ENCODE measurements at regions not wholly inside any gene's neighbourhood (a gene's known extent, or its start where the extent isn't known, plus 50 kb on each side); places are given as distances from the start of the nearest gene placed in this dataset.

- no peaks in the 10 kb centered on the region for H3K9me3 ChIP-seq
- no peak for FAIRE-seq
- ChIA-PET CTCF (interaction anchor here (0.9 to 1.2 kb wide), 3 partner anchors 10 to 62 kb away, joined by 3 to 4 read pairs (median 3); no protein-coding TSS in a partner anchor), POLR2A (no interaction called here)
- ATAC-seq, result no peak
- WGBS (ENCODE audit: missing lambda C conversion rate), result 76% methylated on average over 2 of the region's 2 CpGs
- no peak for DNase-seq (ENCODE audit: low read depth in 1 of 2, low spot score in 1 of 2)
- no peak overlapping the region for H3K4me3 ChIP-seq
- H3K4me2 ChIP-seq, result no peak overlapping the region
- no peaks in the 10 kb centered on the region for H3K4me1 ChIP-seq
- no peak overlapping the region for H3K27ac ChIP-seq
- no peak for TF ChIP-seq NR3C1 (IDR thresholded peaks at IDR 0.05)
- no peak for TF ChIP-seq MAX (IDR thresholded peaks at IDR 0.05)
- no peak for TF ChIP-seq RARB (CRISPR knock-in tag; IDR thresholded peaks at IDR 0.05)
- TF ChIP-seq EHMT2 (IDR thresholded peaks at IDR 0.05; ENCODE audit: low read depth), result no peak
- TF ChIP-seq CBX8 (IDR thresholded peaks at IDR 0.05), result no peak
- no peak for TF ChIP-seq HOXB5 (CRISPR knock-in tag; IDR thresholded peaks at IDR 0.05)
- TF ChIP-seq GATA3 (IDR thresholded peaks at IDR 0.05; ENCODE audit: borderline replicate concordance), result no peak
- no peak for TF ChIP-seq ZNF302 (CRISPR knock-in tag; IDR thresholded peaks at IDR 0.05)
- TF ChIP-seq SREBF2 (IDR thresholded peaks at IDR 0.05), result no peak
- TF ChIP-seq CBX2 (IDR thresholded peaks at IDR 0.05; ENCODE audit: borderline replicate concordance, low read depth), result no peak
Measured at GRCh38 chr5:36367524-36367923, 65.8 kb upstream of the RANBP3L start.

- 80% methylated on average over 1 of the region's 1 CpG for WGBS (ENCODE audit: missing lambda C conversion rate)
- H3K27ac ChIP-seq, result no peak overlapping the region
- FAIRE-seq, result no peak
- H3K4me1 ChIP-seq, result no peaks in the 10 kb centered on the region
- H3K4me3 ChIP-seq, result no peak overlapping the region
- ChIA-PET CTCF (interaction anchor here (0.6 to 0.7 kb wide), 2 partner anchors 8 to 413 kb away, joined by 4 to 6 read pairs; no protein-coding TSS in a partner anchor), POLR2A (no interaction called here)
- H3K9me3 ChIP-seq, result no peaks in the 10 kb centered on the region
- no peak for ATAC-seq
- TF ChIP-seq CBX2 (IDR thresholded peaks at IDR 0.05; ENCODE audit: borderline replicate concordance, low read depth) (no peak), NR3C1 (IDR thresholded peaks at IDR 0.05) (no peak), FOSL2 (IDR thresholded peaks at IDR 0.05) (no peak), FOSL2 (CRISPR knock-in tag; IDR thresholded peaks at IDR 0.05) (no peak), RNF2 (IDR thresholded peaks at IDR 0.05; ENCODE audit: borderline replicate concordance, low read depth) (no peak), ZNF302 (CRISPR knock-in tag; IDR thresholded peaks at IDR 0.05) (no peak), EP300 (IDR thresholded peaks at IDR 0.05) (no peak)
- no peak for DNase-seq (ENCODE audit: low read depth in 1 of 2, low spot score in 1 of 2)
- no peak overlapping the region for H3K4me2 ChIP-seq
Measured at GRCh38 chr5:36369219-36369690, 67.6 kb upstream of the RANBP3L start.

GRCh38 chr5:36370073-36370472, 68.4 kb upstream of the RANBP3L start:
- Histone ChIP-seq H3K9me3 (no peaks in the 10 kb centered on the region), H3K4me3 (no peak overlapping the region), H3K27ac (no peak overlapping the region), H3K4me2 (no peak overlapping the region), H3K4me1 (no peaks in the 10 kb centered on the region)
- ATAC-seq (no peak), DNase-seq (ENCODE audit: low read depth in 1 of 2, low spot score in 1 of 2) (no peak), FAIRE-seq (no peak)
- WGBS (ENCODE audit: missing lambda C conversion rate), result 42% methylated on average over 2 of the region's 2 CpGs
- TF ChIP-seq FOXS1 (CRISPR knock-in tag; IDR thresholded peaks at IDR 0.05) (no peak), BHLHE40 (IDR thresholded peaks at IDR 0.05; ENCODE audit: low read depth, low read length) (no peak), JUNB (IDR thresholded peaks at IDR 0.05) (no peak), GATA3 (IDR thresholded peaks at IDR 0.05; ENCODE audit: borderline replicate concordance) (no peak), ELK1 (IDR thresholded peaks at IDR 0.05; ENCODE audit: low read depth, low read length) (no peak), NR3C1 (IDR thresholded peaks at IDR 0.05) (no peak), ZNF302 (CRISPR knock-in tag; IDR thresholded peaks at IDR 0.05) (no peak), HMGXB4 (CRISPR knock-in tag; IDR thresholded peaks at IDR 0.05; ENCODE audit: borderline replicate concordance) (no peak), PBX3 (IDR thresholded peaks at IDR 0.05) (no peak), POLR2A (IDR thresholded peaks at IDR 0.05; ENCODE audit: low read length) (no peak), HES2 (IDR thresholded peaks at IDR 0.05) (no peak), JUN (IDR thresholded peaks at IDR 0.05) (no peak), TP53 (CRISPR knock-in tag; IDR thresholded peaks at IDR 0.05) (no peak), POLR2AphosphoS2 (conservative IDR thresholded peaks at IDR 0.05; ENCODE audit: low read length) (no peak), PHF8 (IDR thresholded peaks at IDR 0.05; ENCODE audit: borderline replicate concordance, low read depth) (no peak), HEYL (CRISPR knock-in tag; IDR thresholded peaks at IDR 0.05) (no peak), MAX (IDR thresholded peaks at IDR 0.05) (no peak), CEBPB (IDR thresholded peaks at IDR 0.05) (no peak), E2F6 (IDR thresholded peaks at IDR 0.05; ENCODE audit: borderline replicate concordance, low read depth) (no peak), RFX5 (IDR thresholded peaks at IDR 0.05) (no peak)
- POLR2A ChIA-PET, result no interaction called here
- CTCF ChIA-PET, result no interaction called here
